ENCODE measurements at regions not wholly inside any gene's neighbourhood (a gene's known extent, or its start where the extent isn't known, plus 50 kb on each side); places are given as distances from the start of the nearest gene placed in this dataset.
"Not testable (repeated sequence)": the region's sequence is repeated elsewhere in the genome, so short reads cannot be mapped to it uniquely, and the experiment has no call there.

GRCh38 chr15:81642451-81642990 is 268.5 kb upstream of the TMC3 start:
- no peak overlapping the region for H3K4me3 Mint-ChIP-seq
- no peaks in the 10 kb centered on the region for H3K36me3 Mint-ChIP-seq (ENCODE audit: insufficient read depth)
- H3K4me1 Mint-ChIP-seq (ENCODE audit: low read depth) = no peaks in the 10 kb centered on the region
- peaks cover 4% of the 10 kb centered on the region for H3K27me3 Mint-ChIP-seq (ENCODE audit: low read depth)
- H3K9me3 Mint-ChIP-seq = no peaks in the 10 kb centered on the region
- DNase-seq (no peak), ATAC-seq (no peak)

- not testable (repeated sequence) for ATAC-seq; DNase-seq; H3K27me3 Mint-ChIP-seq (ENCODE audit: low read depth); H3K9me3 Mint-ChIP-seq; H3K4me1 Mint-ChIP-seq (ENCODE audit: low read depth); H3K4me3 Mint-ChIP-seq; H3K36me3 Mint-ChIP-seq (ENCODE audit: insufficient read depth)
Observed at GRCh38 chr15:81636064-81636463, 262.1 kb upstream of the TMC3 start.

- Mint-ChIP-seq H3K9me3 (no peaks in the 10 kb centered on the region), H3K36me3 (ENCODE audit: insufficient read depth) (no peaks in the 10 kb centered on the region), H3K4me3 (no peak overlapping the region), H3K27me3 (ENCODE audit: low read depth) (peaks cover 2% of the 10 kb centered on the region), H3K4me1 (ENCODE audit: low read depth) (no peaks in the 10 kb centered on the region)
- no peak for DNase-seq
- ATAC-seq = no peak
Observed at GRCh38 chr15:81633889-81634288, 259.9 kb upstream of the TMC3 start.

GRCh38 chr15:81625896-81626295 is 251.9 kb upstream of the TMC3 start:
- H3K4me3 Mint-ChIP-seq = no peak overlapping the region
- H3K27me3 Mint-ChIP-seq (ENCODE audit: low read depth) = peaks cover 10% of the 10 kb centered on the region
- H3K9me3 Mint-ChIP-seq = no peaks in the 10 kb centered on the region
- H3K36me3 Mint-ChIP-seq (ENCODE audit: insufficient read depth) = no peaks in the 10 kb centered on the region
- DNase-seq = no peak
- ATAC-seq = no peak
- no peaks in the 10 kb centered on the region for H3K4me1 Mint-ChIP-seq (ENCODE audit: low read depth)

- Mint-ChIP-seq H3K4me1 (ENCODE audit: low read depth) (no peaks in the 10 kb centered on the region), H3K9me3 (peaks cover 7% of the 10 kb centered on the region), H3K36me3 (ENCODE audit: insufficient read depth) (no peaks in the 10 kb centered on the region), H3K4me3 (no peak overlapping the region), H3K27me3 (ENCODE audit: low read depth) (peaks cover 5% of the 10 kb centered on the region)
- ATAC-seq (no peak), DNase-seq (no peak)
Observed at GRCh38 chr15:81619002-81619401, 245.0 kb upstream of the TMC3 start.

GRCh38 chr15:81612631-81613030 is 238.6 kb upstream of the TMC3 start:
- Mint-ChIP-seq H3K36me3 (ENCODE audit: insufficient read depth) (no peaks in the 10 kb centered on the region), H3K9me3 (no peaks in the 10 kb centered on the region), H3K27me3 (ENCODE audit: low read depth) (peaks cover 4% of the 10 kb centered on the region), H3K4me3 (no peak overlapping the region), H3K4me1 (ENCODE audit: low read depth) (no peaks in the 10 kb centered on the region)
- DNase-seq (no peak), ATAC-seq (no peak)

DNA sequence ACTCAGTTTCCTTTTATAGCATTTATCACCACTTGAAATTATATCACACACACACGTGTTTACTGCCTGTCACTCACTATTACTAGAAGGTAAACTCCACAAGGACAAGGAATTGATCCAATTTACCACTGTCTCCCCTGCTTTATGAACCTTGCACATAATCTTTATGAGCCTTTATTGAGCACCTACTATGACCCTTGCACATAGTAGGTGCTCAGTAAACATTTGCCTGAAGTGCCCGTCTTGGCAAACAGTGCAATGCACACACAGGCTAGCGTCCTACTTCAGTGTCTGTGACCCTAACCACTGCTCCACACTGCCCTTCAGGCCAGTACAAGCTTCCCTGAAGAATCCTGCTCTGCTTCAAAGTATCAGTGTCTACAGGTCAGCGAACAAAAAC is 237.7 kb upstream of the TMC3 start:
- no peak for ATAC-seq
- no peaks in the 10 kb centered on the region for H3K36me3 Mint-ChIP-seq (ENCODE audit: insufficient read depth)
- DNase-seq = no peak
- H3K9me3 Mint-ChIP-seq = no peaks in the 10 kb centered on the region
- no peak overlapping the region for H3K4me3 Mint-ChIP-seq
- no peaks in the 10 kb centered on the region for H3K4me1 Mint-ChIP-seq (ENCODE audit: low read depth)
- H3K27me3 Mint-ChIP-seq (ENCODE audit: low read depth) = peaks cover 4% of the 10 kb centered on the region

DNA sequence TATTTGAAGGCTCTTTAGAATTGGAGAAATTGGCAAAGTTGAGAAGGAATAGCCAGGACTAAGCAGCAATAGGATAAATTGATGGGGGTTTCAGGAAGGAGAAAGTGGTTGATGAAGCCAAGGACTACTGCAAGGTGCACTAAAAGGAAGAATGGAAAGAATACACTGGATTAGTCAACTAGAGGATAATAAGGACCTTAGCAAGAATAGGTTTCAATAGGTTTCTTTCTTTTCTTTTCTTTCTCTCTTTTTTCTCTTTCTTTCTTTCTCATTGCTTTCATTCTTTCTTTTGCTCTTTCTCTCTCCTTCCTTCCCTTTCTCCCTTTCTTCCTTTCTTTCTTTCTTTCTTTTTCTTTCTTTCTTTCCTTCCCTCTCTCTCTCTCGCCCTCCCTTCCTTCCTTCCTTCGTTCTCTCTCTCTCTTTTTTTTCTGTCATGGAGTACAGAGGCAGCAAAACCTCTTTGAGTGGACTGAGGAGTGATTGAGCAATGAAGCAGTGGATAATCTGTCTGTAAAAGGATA is 234.4 kb upstream of the TMC3 start:
- H3K9me3 Mint-ChIP-seq = no peaks in the 10 kb centered on the region
- no peak for DNase-seq
- H3K36me3 Mint-ChIP-seq (ENCODE audit: insufficient read depth) = no peaks in the 10 kb centered on the region
- no peak for ATAC-seq
- H3K4me1 Mint-ChIP-seq (ENCODE audit: low read depth) = no peaks in the 10 kb centered on the region
- peaks cover 6% of the 10 kb centered on the region for H3K27me3 Mint-ChIP-seq (ENCODE audit: low read depth)
- no peak overlapping the region for H3K4me3 Mint-ChIP-seq

GRCh38 chr15:81604713-81605112 is 230.7 kb upstream of the TMC3 start:
- ATAC-seq = no peak
- peaks cover 1% of the 10 kb centered on the region for H3K4me1 Mint-ChIP-seq (ENCODE audit: low read depth)

DNA sequence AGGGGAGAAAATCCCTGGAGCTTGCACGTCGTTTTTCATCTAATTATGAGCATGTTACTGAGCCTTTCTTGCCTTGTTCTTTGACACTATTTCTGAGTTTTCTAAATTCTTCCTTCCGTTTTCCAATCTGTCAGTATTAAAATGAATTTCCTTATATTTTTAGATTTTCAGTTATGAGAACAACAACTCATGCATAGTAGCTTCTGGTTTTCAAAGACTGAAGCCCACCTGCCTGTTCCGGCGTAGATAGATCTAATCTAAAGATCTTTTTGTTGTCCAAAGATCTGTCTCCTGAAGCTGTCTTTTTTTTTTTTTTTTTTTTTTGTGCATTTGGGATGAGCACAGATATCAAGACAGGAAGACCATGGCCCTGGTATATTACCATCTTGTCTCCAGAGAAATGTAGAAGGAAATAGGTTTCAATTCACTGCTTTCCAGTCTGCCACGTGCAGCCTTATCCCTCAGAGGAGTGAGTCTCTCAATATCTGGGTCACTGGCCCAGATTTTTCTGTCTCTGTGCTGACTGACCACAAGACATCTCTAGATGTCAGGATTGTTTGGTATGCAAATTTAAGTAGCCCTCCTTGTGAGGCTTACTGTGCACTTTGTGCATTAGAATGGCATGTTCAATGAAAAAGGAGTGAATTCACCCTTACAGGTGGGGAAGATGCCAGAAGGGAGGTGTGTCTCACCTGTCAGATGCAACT is 222.3 kb upstream of the TMC3 start:
- DNase-seq = no peak
- H3K27me3 Mint-ChIP-seq (ENCODE audit: low read depth) = peaks cover 9% of the 10 kb centered on the region
- H3K36me3 Mint-ChIP-seq (ENCODE audit: insufficient read depth) = peaks cover 4% of the 10 kb centered on the region
- no peaks in the 10 kb centered on the region for H3K4me1 Mint-ChIP-seq (ENCODE audit: low read depth)
- no peak overlapping the region for H3K4me3 Mint-ChIP-seq
- H3K9me3 Mint-ChIP-seq = peaks cover 17% of the 10 kb centered on the region
- ATAC-seq = no peak

More at GRCh38 chr15:81604713-81605112, 230.7 kb upstream of the TMC3 start:
- DNase-seq = no peak
- peaks cover 18% of the 10 kb centered on the region for H3K9me3 Mint-ChIP-seq
- peaks cover 2% of the 10 kb centered on the region for H3K27me3 Mint-ChIP-seq (ENCODE audit: low read depth)
- H3K36me3 Mint-ChIP-seq (ENCODE audit: insufficient read depth) = peaks cover 4% of the 10 kb centered on the region
- H3K4me3 Mint-ChIP-seq = no peak overlapping the region

GRCh38 chr15:81595752-81596151 is 221.7 kb upstream of the TMC3 start:
- ATAC-seq = no peak
- Mint-ChIP-seq H3K4me1 (ENCODE audit: low read depth) (no peaks in the 10 kb centered on the region), H3K36me3 (ENCODE audit: insufficient read depth) (peaks cover 4% of the 10 kb centered on the region), H3K4me3 (no peak overlapping the region), H3K27me3 (ENCODE audit: low read depth) (peaks cover 9% of the 10 kb centered on the region), H3K9me3 (peaks cover 14% of the 10 kb centered on the region)
- no peak for DNase-seq

DNA sequence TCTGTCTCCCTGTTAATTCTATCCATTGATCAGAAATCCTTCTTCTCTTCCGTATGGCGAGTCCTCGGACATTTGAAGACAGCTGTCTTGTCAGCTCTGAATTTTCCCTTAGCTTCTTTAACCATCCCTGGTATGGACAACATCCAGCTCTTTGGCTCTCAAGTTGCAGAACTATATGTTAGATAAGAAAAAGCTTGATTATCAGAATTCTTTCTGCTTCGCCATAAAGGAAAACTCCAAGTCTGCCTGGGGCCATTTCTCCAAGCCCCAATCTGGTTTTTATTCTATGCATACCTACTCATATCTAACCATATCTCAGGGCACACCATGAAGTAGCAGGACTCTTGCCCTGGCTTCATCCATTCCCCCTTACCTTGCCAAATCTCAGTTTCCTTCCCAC is 215.7 kb upstream of the TMC3 start:
- no peaks in the 10 kb centered on the region for H3K4me1 Mint-ChIP-seq (ENCODE audit: low read depth)
- H3K9me3 Mint-ChIP-seq = no peaks in the 10 kb centered on the region
- ATAC-seq = no peak
- peaks cover 3% of the 10 kb centered on the region for H3K27me3 Mint-ChIP-seq (ENCODE audit: low read depth)
- H3K36me3 Mint-ChIP-seq (ENCODE audit: insufficient read depth) = no peaks in the 10 kb centered on the region
- no peak overlapping the region for H3K4me3 Mint-ChIP-seq
- no peak for DNase-seq

- no peaks in the 10 kb centered on the region for H3K4me1 Mint-ChIP-seq (ENCODE audit: low read depth)
- peaks cover 13% of the 10 kb centered on the region for H3K27me3 Mint-ChIP-seq (ENCODE audit: low read depth)
- ATAC-seq (no peak), DNase-seq (no peak)
- no peaks in the 10 kb centered on the region for H3K36me3 Mint-ChIP-seq (ENCODE audit: insufficient read depth)
- H3K9me3 Mint-ChIP-seq = peaks cover 5% of the 10 kb centered on the region
- no peak overlapping the region for H3K4me3 Mint-ChIP-seq
Observed at GRCh38 chr15:81575436-81576123, 201.6 kb upstream of the TMC3 start.

DNA sequence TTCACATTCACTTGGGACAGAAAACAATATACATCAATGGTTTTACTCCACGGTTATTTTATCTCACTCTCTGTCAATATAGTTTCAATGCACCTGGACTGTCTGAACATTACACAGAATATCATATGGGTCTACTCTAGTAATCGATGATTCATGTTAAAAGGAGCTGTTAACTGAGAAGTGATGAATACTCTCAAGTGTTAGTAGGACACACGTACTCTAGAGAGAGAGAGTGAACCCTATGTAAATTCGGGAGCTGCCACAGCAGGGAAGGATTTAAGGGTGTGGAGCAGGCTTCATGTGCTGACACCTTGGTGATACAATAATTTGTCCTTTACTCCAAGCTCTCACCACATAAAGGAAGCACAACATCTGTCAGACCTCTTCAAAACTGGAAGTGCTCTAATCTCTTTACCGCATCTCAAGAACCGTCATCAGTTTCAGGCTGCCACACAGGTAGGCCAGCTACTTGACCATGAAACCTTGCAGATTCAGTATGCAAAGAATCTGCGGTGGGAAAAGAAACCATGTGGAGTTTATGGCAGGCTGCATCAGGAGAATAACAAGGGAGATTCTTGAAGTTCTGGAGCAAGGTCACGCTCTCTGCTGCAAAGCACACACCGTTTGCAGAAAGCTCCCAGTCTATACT is 199.2 kb upstream of the TMC3 start:
- Mint-ChIP-seq H3K9me3 (peaks cover 5% of the 10 kb centered on the region), H3K4me1 (ENCODE audit: low read depth) (no peaks in the 10 kb centered on the region), H3K27me3 (ENCODE audit: low read depth) (peaks cover 16% of the 10 kb centered on the region), H3K36me3 (ENCODE audit: insufficient read depth) (no peaks in the 10 kb centered on the region), H3K4me3 (no peak overlapping the region)
- DNase-seq (no peak), ATAC-seq (no peak)

All from activated T-cell treated with anti-CD3 and anti-CD28 coated beads, Interleukin-2, amount 50 U/mL, for 4 hours (primary cell).